Ishikawa (cell line): ENCODE measurements at regions not wholly inside any gene's neighbourhood (a gene's known extent, or its start where the extent isn't known, plus 50 kb on each side); places are given as distances from the start of the nearest gene placed in this dataset.

ENCODE experiments used
- EGR1 ChIP-seq: IDR thresholded peaks from 2 replicates; pipeline ENCODE4 v1.6.1; 2012
- EP300 ChIP-seq: IDR thresholded peaks from 2 replicates; pipeline ENCODE4 v1.6.1; 2012; ENCODE audit warnings: borderline replicate concordance
- MAX ChIP-seq: IDR thresholded peaks from 2 replicates; pipeline ENCODE4 v1.6.1; 2012
- TCF12 ChIP-seq: IDR thresholded peaks from 2 replicates; pipeline ENCODE4 v1.6.1; 2012; ENCODE audit warnings: low read depth
- TEAD4 ChIP-seq: IDR thresholded peaks from 2 replicates; pipeline ENCODE4 v1.6.1; 2012
- USF1 ChIP-seq: IDR thresholded peaks from 2 replicates; pipeline ENCODE4 v1.6.1; 2012
- ZBTB7A ChIP-seq: IDR thresholded peaks from 2 replicates; pipeline ENCODE4 v1.6.1; 2012; ENCODE audit warnings: low read depth

- TF ChIP-seq EGR1 = no peak
- no peak for TF ChIP-seq TEAD4
- no peak for TF ChIP-seq USF1
- TF ChIP-seq TCF12 = no peak
- TF ChIP-seq EP300 = no peak
- no peak for TF ChIP-seq ZBTB7A
- TF ChIP-seq MAX = no peak
These were observed 465.4 kb upstream of the PSMD7 start for GRCh38 chr16:73831220-73831619.
